Bronchial epithelial cell (primary cell): ENCODE measurements at regions not wholly inside any gene's neighbourhood (a gene's known extent, or its start where the extent isn't known, plus 50 kb on each side); places are given as distances from the start of the nearest gene placed in this dataset.

Experiments
- DNase-seq: peaks from one replicate; pipeline ENCODE4 v3.0.0-alpha.2; 2010; ENCODE audit warnings: low read depth
- FAIRE-seq: peaks from 2 replicates; lab custom pipeline; 2011; peaks lifted over from hg19 to GRCh38; lab: Jason Lieb, UNC
- H3K27me3 ChIP-seq: 2 replicates; pipeline ENCODE4 v1.5.1; 2011; ENCODE audit warnings: low read length; ENCODE audit not compliant: control insufficient read depth, insufficient read depth
- H3K36me3 ChIP-seq: 2 replicates; pipeline ENCODE4 v1.5.1; 2011; ENCODE audit warnings: low read length; ENCODE audit not compliant: control insufficient read depth, insufficient read depth
- H3K4me3 ChIP-seq: 2 replicates; pipeline ENCODE4 v1.5.1; 2011; ENCODE audit warnings: mild to moderate bottlenecking, low read depth, low read length, control low read depth
- TF ChIP-seq, protein P1 (sequence below): IDR thresholded peaks from 2 replicates; pipeline ENCODE4 v1.5.1; 2011; ENCODE audit warnings: mild to moderate bottlenecking, moderate library complexity, low read length, control low read depth, inconsistent platforms; ENCODE audit not compliant: insufficient read depth, severe bottlenecking

DNA sequence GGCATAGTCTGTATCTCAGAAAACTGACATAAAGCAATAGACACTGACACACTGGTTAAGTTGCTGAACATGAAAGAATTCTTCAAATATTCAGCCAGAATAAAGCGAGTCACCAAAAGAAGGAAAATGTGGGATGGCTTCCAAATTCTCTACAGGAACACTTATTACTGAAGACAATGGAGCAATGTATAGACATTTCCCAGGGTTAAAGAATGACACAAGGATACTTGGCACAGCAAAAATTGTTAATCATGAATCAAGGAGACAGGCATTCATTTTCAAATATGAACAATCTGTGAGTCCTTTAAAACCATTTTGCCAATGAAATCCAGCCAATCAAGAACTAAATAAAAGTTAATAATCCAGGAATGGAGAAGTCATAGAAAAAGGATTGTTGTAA is 92.5 kb downstream of the MTX3 start:
- no peaks in the 10 kb centered on the region for H3K36me3 ChIP-seq
- no peak for FAIRE-seq
- H3K4me3 ChIP-seq: no peak overlapping the region
- peak; percentile 16 for DNase-seq
- H3K27me3 ChIP-seq: no peaks in the 10 kb centered on the region
- TF ChIP-seq, protein P1, sequence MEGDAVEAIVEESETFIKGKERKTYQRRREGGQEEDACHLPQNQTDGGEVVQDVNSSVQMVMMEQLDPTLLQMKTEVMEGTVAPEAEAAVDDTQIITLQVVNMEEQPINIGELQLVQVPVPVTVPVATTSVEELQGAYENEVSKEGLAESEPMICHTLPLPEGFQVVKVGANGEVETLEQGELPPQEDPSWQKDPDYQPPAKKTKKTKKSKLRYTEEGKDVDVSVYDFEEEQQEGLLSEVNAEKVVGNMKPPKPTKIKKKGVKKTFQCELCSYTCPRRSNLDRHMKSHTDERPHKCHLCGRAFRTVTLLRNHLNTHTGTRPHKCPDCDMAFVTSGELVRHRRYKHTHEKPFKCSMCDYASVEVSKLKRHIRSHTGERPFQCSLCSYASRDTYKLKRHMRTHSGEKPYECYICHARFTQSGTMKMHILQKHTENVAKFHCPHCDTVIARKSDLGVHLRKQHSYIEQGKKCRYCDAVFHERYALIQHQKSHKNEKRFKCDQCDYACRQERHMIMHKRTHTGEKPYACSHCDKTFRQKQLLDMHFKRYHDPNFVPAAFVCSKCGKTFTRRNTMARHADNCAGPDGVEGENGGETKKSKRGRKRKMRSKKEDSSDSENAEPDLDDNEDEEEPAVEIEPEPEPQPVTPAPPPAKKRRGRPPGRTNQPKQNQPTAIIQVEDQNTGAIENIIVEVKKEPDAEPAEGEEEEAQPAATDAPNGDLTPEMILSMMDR: no peak

DNA sequence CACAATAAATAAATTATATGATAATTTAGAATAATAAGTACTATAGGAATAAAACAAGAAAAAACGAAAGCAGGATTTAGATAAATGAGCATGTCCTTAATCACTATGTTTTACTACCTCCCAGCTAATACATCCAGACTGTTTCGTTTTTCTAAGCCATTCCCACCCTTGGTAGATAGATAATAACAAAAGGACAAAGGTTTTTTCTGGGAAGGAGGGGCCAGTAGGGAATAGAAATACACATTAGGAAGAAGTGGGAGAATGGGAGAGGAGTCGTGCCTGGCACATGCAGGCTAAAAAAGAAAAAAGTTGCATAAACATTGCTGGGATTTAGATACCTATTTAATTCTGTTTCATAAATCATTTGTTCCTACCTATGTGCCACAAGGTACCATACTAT is 97.1 kb downstream of the MTX3 start:
- no peak for DNase-seq

DNA sequence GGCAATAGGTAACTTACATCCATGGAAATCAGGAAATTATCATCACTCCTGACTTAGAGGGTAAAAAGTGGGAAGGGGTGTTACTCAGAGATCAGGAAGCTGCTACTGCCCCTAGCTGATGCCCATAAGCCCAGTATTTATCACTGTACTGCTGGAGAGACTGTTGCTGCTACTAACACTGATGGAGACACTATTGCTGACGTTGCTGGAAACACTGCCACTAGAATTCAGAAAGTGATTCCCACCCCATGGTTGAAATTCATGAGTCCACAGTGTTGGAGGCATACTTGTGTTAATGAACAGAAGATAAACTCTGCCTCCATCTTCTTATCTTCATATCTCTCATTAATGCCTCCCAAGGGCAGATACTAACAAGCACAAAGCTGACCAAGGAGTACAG is 97.6 kb downstream of the MTX3 start:
- Histone ChIP-seq H3K36me3 (no peaks in the 10 kb centered on the region), H3K4me3 (no peak overlapping the region), H3K27me3 (no peaks in the 10 kb centered on the region)
- TF ChIP-seq, protein P1: no peak
- no peak for FAIRE-seq
- DNase-seq: no peak

More for the DNA sequence above, 97.1 kb downstream of the MTX3 start:
- no peaks in the 10 kb centered on the region for H3K27me3 ChIP-seq
- no peak overlapping the region for H3K4me3 ChIP-seq
- TF ChIP-seq, protein P1: no peak
- FAIRE-seq: no peak
- H3K36me3 ChIP-seq: no peaks in the 10 kb centered on the region

DNA sequence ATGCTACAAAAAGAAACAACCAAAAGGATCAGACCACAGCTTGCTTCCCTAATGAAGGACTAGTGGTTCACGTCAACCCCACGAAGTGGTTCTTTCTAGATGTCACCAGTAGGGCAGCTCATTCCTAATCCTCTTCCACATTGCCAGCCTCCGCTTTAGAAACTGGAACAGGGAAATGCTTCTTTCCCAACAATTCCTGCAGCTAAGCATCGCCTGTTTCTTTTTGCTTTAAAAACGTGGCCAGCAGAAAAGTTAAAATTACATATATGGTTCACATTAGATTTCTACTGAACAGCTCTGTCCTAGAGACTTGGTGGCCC is 100.2 kb downstream of the MTX3 start:
- no peak overlapping the region for H3K4me3 ChIP-seq
- TF ChIP-seq, protein P1: no peak
- DNase-seq (no peak), FAIRE-seq (no peak)
- H3K36me3 ChIP-seq: no peaks in the 10 kb centered on the region
- no peaks in the 10 kb centered on the region for H3K27me3 ChIP-seq

DNA sequence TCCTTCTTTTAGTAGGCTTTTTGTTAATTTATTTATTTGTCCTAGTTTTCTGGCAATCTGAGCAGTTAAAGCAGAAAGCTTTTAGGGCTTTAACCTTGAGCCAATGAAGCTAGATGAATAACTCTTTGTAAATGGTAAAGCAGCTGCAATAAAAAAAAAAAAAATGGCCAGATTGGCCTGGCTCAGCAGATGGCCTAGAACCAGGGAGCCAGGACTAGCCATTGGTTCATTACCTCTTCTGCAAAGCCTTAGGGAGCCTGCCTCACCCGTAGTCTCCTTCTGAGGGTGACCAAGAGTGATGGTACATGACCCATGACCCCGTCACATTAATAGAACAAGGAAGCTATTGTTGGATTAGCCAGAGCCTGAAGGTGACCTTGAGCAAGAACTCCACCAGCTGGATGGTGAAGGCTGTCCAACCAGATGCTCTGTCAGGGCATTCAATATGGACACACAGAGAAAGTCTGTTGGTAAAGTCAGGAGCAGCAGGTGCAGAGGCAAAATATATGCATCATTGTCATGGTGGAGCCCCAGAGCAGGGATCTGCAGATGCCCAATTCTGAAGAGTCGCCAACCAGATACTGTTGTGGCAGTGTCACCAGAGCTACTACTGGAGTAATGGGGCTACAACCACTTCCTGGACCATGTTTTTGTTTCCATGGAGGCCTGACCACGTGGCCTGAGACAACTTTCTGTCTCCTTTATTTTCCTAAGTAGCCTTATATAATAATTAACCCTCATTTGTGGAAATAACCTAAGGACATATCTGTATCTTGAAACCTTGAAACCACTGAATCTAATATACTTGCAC is 100.7 kb downstream of the MTX3 start:
- TF ChIP-seq, protein P1: no peak
- H3K27me3 ChIP-seq: no peaks in the 10 kb centered on the region
- no peak for DNase-seq
- peak; percentile 68 for FAIRE-seq
- no peak overlapping the region for H3K4me3 ChIP-seq
- H3K36me3 ChIP-seq: no peaks in the 10 kb centered on the region

DNA sequence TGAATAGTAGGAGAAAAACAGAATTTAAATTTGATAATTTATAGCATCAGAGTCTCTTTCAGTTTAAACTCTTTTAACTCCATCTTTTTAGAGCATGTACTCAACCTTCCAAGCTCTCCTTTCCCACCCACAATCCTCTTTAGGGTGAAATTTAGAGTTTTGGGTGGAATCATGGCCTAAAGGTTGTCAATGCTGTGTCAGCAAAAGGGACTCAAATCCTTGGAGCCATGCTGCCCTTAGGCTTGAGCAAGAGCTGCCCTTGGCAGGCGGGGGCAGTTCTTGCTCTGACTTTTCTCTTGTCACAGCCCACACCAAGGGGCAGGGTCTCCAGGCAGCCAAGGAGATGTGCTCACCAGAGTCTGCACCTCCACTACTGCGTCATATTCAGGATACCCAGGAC is 102.4 kb downstream of the MTX3 start:
- no peaks in the 10 kb centered on the region for H3K36me3 ChIP-seq
- FAIRE-seq: no peak

More for the DNA sequence above, 102.4 kb downstream of the MTX3 start:
- Histone ChIP-seq H3K4me3 (no peak overlapping the region), H3K27me3 (no peaks in the 10 kb centered on the region)
- no peak for DNase-seq
- TF ChIP-seq, protein P1: no peak
